RWPE1 (cell line): ENCODE measurements at regions not wholly inside any gene's neighbourhood (a gene's known extent, or its start where the extent isn't known, plus 50 kb on each side); places are given as distances from the start of the nearest gene placed in this dataset.
"Not testable (repeated sequence)": the region's sequence is repeated elsewhere in the genome, so short reads cannot be mapped to it uniquely, and the experiment has no call there.

ENCODE experiments used
- CTCF ChIA-PET: fragments of 350-600 bp; sonication (Branson Sonifier 250); formaldehyde crosslinking; extraction: SDS; loops from one replicate; lab custom pipeline; 2021; lab: Yijun Ruan, JAX
- POLR2A ChIA-PET: fragments of 400-600 bp; formaldehyde crosslinking; extraction: SDS; loops from one replicate; lab custom pipeline; 2020; ENCODE audit warnings: antibody characterized with exemption; ENCODE audit not compliant: low non-redundant PET; lab: Yijun Ruan, JAX
- DNase-seq: peaks from one replicate; pipeline ENCODE4 v3.0.0; 2012; ENCODE audit warnings: low spot score
- H3K27ac ChIP-seq: fragments of 450-650 bp; 2 replicates; pipeline ENCODE4 v1.5.1; 2017
- TF ChIP-seq, protein P1 (sequence below): fragments of 450-650 bp; conservative IDR thresholded peaks from 2 replicates; pipeline ENCODE4 v1.5.1; 2017; ENCODE audit warnings: low read depth, mild to moderate bottlenecking

DNA sequence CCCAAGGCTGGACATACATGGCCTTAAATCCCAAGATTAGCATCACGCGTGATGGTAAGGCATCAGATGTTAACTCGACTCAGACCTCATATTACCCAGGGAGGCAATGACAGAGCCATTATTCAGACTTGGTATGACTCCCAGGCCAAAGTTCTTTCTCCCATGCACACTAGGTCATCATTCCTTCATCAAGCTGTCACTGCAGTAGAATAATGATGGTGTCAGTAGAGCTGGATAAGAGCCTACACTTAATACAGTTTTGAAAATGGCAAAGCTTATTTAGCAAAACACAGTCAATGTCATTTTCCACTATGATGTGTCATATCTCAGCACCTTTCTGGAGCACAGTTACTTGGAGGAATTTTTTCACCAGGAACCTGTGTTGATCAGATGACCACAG, 663.3 kb downstream of the SUCLG1 start:
- ChIA-PET CTCF (no interaction called here), POLR2A (no interaction called here)
- no peak for DNase-seq

DNA sequence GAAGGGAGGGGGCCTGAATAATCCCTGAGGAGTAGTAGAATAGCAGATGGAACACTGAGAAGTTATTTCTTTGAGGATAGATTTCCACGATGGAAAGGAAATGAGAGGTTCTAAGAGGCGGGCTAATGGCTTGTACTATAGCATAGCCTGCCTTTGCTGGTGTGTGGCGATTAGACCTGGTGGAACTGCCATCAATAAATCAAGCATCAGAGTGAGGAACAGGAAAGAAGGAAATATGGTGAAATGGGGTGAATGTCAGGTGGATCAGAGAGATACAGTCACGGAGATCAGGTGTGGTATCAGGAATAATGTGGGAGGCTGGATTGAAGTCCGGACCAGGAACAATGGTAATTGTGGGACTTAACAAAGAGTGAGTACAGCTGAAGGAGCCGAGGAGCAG, 668.6 kb downstream of the SUCLG1 start:
- H3K27ac ChIP-seq, POLR2A ChIA-PET, DNase-seq, CTCF ChIA-PET: not testable (repeated sequence)

More for the DNA sequence above, 663.3 kb downstream of the SUCLG1 start:
- H3K27ac ChIP-seq, result no peak overlapping the region
- TF ChIP-seq, protein P1, sequence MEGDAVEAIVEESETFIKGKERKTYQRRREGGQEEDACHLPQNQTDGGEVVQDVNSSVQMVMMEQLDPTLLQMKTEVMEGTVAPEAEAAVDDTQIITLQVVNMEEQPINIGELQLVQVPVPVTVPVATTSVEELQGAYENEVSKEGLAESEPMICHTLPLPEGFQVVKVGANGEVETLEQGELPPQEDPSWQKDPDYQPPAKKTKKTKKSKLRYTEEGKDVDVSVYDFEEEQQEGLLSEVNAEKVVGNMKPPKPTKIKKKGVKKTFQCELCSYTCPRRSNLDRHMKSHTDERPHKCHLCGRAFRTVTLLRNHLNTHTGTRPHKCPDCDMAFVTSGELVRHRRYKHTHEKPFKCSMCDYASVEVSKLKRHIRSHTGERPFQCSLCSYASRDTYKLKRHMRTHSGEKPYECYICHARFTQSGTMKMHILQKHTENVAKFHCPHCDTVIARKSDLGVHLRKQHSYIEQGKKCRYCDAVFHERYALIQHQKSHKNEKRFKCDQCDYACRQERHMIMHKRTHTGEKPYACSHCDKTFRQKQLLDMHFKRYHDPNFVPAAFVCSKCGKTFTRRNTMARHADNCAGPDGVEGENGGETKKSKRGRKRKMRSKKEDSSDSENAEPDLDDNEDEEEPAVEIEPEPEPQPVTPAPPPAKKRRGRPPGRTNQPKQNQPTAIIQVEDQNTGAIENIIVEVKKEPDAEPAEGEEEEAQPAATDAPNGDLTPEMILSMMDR, result no peak

DNA sequence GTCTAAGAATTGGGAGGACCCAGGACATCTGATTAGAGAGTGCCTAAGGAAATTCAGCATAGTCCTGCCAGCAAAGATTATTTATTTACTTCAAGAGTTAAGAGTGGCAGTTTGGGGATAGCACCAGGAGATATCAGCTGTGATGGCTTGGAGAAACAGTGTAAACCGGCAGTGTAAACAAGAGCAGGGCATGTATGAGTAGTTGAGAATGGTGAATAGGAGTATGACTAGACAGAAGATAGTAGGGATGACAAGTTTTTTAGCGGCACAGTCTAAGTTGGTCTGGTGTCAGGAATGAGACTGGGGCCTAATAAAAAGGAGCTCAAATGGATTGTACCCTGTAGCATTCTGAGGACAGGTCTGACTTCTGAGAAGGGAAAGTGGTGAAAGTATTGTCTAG, 669.4 kb downstream of the SUCLG1 start:
- H3K27ac ChIP-seq, DNase-seq, POLR2A ChIA-PET: not testable (repeated sequence)
- CTCF ChIA-PET, result interaction anchor here (0.7 kb wide), 1 partner anchor 136 kb away, joined by 3 read pairs; no protein-coding TSS in a partner anchor

DNA sequence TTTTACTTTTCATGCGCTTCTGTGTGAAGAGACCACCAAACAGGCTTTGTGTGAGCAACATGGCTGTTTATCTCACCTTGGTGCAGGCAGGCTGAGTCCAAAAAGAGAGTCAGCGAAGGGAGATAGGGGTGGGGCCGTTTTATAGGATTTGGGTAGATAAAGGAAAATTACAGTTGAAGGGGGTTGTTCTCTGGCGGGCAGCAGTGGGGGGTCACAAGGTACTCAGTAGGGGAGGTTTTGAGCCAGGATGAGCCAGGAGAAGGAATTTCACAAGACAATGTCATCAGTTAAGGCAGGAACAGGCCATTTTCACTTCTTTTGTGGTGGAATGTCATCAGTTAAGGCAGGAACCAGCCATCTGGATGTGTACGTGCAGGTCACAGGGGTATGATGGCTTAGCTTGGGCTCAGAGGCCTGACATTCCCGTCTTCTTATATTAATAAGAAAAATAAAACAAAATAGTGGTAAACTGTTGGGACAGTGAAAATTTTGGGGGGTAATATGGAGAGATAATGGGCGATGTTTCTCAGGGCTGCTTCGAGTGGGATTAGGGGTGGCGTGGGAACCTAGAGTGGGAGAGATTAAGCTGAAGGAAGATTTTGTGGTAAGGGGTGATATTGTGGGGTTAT, 670.0 kb downstream of the SUCLG1 start:
- H3K27ac ChIP-seq, DNase-seq, POLR2A ChIA-PET: not testable (repeated sequence)
- CTCF ChIA-PET, result interaction anchor here (0.7 kb wide), 1 partner anchor 135 kb away, joined by 3 read pairs; no protein-coding TSS in a partner anchor

DNA sequence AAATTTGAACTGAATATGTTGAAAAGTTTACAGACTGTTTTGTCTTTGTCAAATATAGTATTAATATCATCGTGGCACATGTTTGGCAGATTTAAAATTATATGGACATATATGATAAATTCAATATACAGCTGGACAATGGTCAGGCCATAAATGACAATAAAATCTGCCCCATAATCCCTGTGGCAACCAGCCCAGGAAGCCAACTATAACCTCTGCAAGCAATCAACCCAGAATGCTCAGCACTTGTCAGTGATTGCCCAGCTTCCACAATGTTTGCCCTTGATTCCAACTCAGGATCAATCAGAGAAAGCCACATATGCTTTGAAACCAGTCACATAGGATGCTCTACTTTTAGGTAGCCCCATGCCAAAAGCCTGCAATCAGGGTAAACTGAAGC, 671.9 kb downstream of the SUCLG1 start:
- ChIA-PET CTCF (interaction anchor here (0.8 kb wide), 1 partner anchor 536 kb away, joined by 4 read pairs; no protein-coding TSS in a partner anchor), POLR2A (no interaction called here)
- TF ChIP-seq, protein P1, result no peak
- H3K27ac ChIP-seq, result no peak overlapping the region
- DNase-seq, result no peak

DNA sequence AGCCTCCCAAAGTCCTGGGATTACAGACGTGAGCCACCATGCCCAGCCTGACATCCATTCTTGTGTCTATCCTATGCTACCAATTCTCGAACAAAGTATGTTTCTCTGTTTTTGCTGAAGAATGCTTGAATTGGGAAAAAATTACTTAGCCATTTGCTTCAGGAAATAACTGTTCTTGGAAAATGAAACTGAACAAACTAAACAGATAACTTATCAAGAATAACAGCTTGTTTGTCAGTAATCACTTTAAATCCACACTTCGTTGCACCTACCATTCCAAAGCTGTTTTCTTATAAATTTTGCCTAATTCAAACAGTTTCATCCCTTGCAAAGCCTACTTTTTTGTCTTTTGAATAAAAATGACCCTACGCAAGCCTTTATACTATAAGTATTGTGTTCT, 672.9 kb downstream of the SUCLG1 start:
- CTCF ChIA-PET, result no interaction called here
- TF ChIP-seq, protein P1, result no peak

DNA sequence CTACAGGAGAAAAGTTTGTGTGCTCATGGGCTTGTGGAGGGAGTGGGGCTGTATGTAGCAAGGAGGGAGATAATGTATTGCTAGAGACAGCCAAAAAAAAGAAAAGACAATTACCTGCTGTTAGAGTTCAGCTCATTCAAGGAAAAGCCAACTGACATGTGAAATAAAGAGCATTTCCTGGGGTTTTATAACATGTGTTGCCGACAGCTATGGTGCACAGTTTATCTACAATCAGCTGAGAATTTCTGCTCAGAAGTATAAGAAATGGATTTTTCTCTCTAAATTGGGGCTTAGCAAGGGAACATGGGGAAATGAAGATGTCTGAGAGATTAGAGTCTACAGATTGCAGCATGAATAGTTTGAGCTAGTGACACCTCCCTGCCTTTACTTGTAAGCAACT, 674.1 kb downstream of the SUCLG1 start:
- CTCF ChIA-PET, result no interaction called here
- no peak for DNase-seq
- POLR2A ChIA-PET, result no interaction called here

More for the DNA sequence above, 672.9 kb downstream of the SUCLG1 start:
- H3K27ac ChIP-seq, result no peak overlapping the region
- POLR2A ChIA-PET, result no interaction called here
- DNase-seq, result no peak

DNA sequence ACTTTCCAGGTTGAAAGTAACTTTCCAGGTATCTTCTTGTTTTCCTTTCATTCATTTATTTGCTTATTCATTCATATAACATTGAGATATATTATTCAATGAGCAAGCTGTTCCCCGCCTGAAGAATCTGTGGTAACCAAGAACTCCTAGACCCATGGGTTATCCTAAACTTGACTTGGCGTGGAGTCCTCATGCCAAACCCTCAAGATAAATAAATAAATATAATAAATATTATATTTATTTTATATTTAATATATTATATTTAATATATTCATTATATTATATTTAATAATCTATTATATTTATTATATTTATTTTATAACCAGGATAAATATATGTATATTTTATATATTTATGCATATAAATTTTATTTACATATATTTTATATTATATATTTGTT, 674.8 kb downstream of the SUCLG1 start:
- CTCF ChIA-PET, result no interaction called here

More for the DNA sequence above, 674.1 kb downstream of the SUCLG1 start:
- H3K27ac ChIP-seq, result no peak overlapping the region
- TF ChIP-seq, protein P1, result no peak

More for the DNA sequence above, 674.8 kb downstream of the SUCLG1 start:
- no peak for DNase-seq
- POLR2A ChIA-PET, result no interaction called here
- TF ChIP-seq, protein P1, result no peak
- H3K27ac ChIP-seq, result no peak overlapping the region
